ENCODE measurements at regions not wholly inside any gene's neighbourhood (a gene's known extent, or its start where the extent isn't known, plus 50 kb on each side); places are given as distances from the start of the nearest gene placed in this dataset.

- no peak overlapping the region for H2AFZ ChIP-seq (ENCODE audit: low read depth, low read length, severe bottlenecking)
- no peaks in the 10 kb centered on the region for H3K9me2 ChIP-seq (replicated peaks; ENCODE audit: insufficient read depth, low read length)
- H4K20me1 ChIP-seq (ENCODE audit: low read depth, low read length) = no peaks in the 10 kb centered on the region
- H3K4me2 ChIP-seq (ENCODE audit: low read depth, low read length, poor library complexity, severe bottlenecking) = no peak overlapping the region
- H3K27ac ChIP-seq (ENCODE audit: low read depth, low read length) = no peak overlapping the region
- H3K9ac ChIP-seq (ENCODE audit: low read length) = no peak overlapping the region
- H3K9me3 ChIP-seq (ENCODE audit: insufficient read depth, low read length) = no peaks in the 10 kb centered on the region
- no peaks in the 10 kb centered on the region for H3K36me3 ChIP-seq (ENCODE audit: low read length)
- no peaks in the 10 kb centered on the region for H3K27me3 ChIP-seq (ENCODE audit: low read length)
- TF ChIP-seq EZH2phosphoT487 (conservative IDR thresholded peaks at IDR 0.05; ENCODE audit: low read length) (no peak), CTCF (IDR thresholded peaks at IDR 0.05; ENCODE audit: insufficient read depth, low read length, poor library complexity, severe bottlenecking) (no peak)
- H3F3A ChIP-seq (ENCODE audit: insufficient read depth) = no peaks in the 10 kb centered on the region
- no peak overlapping the region for H3K4me3 ChIP-seq (ENCODE audit: insufficient read depth, low read length, poor library complexity, severe bottlenecking)
- no peaks in the 10 kb centered on the region for H3K79me2 ChIP-seq (ENCODE audit: insufficient read depth, low read length)
These were observed 80.4 kb downstream of the ENGASE start for GRCh38 chr17:79154951-79155585.

GRCh38 chr17:79154446-79154845, 79.8 kb downstream of the ENGASE start:
- TF ChIP-seq EZH2phosphoT487 (conservative IDR thresholded peaks at IDR 0.05; ENCODE audit: low read length) (no peak), CTCF (IDR thresholded peaks at IDR 0.05; ENCODE audit: insufficient read depth, low read length, poor library complexity, severe bottlenecking) (no peak)
- no peaks in the 10 kb centered on the region for H4K20me1 ChIP-seq (ENCODE audit: low read depth, low read length)
- no peak overlapping the region for H3K4me2 ChIP-seq (ENCODE audit: low read depth, low read length, poor library complexity, severe bottlenecking)
- H3K9me3 ChIP-seq (ENCODE audit: insufficient read depth, low read length) = no peaks in the 10 kb centered on the region
- no peaks in the 10 kb centered on the region for H3F3A ChIP-seq (ENCODE audit: insufficient read depth)
- H3K79me2 ChIP-seq (ENCODE audit: insufficient read depth, low read length) = no peaks in the 10 kb centered on the region
- no peak overlapping the region for H3K9ac ChIP-seq (ENCODE audit: low read length)
- H3K9me2 ChIP-seq (replicated peaks; ENCODE audit: insufficient read depth, low read length) = no peaks in the 10 kb centered on the region
- no peaks in the 10 kb centered on the region for H3K27me3 ChIP-seq (ENCODE audit: low read length)
- H3K27ac ChIP-seq (ENCODE audit: low read depth, low read length) = no peak overlapping the region
- H3K4me3 ChIP-seq (ENCODE audit: insufficient read depth, low read length, poor library complexity, severe bottlenecking) = no peak overlapping the region
- no peaks in the 10 kb centered on the region for H3K36me3 ChIP-seq (ENCODE audit: low read length)
- H2AFZ ChIP-seq (ENCODE audit: low read depth, low read length, severe bottlenecking) = no peak overlapping the region

GRCh38 chr17:79153367-79154130, 78.9 kb downstream of the ENGASE start:
- no peaks in the 10 kb centered on the region for H3F3A ChIP-seq (ENCODE audit: insufficient read depth)
- no peak overlapping the region for H3K4me3 ChIP-seq (ENCODE audit: insufficient read depth, low read length, poor library complexity, severe bottlenecking)
- no peak overlapping the region for H3K9ac ChIP-seq (ENCODE audit: low read length)
- no peaks in the 10 kb centered on the region for H3K9me3 ChIP-seq (ENCODE audit: insufficient read depth, low read length)
- no peak for TF ChIP-seq EZH2phosphoT487 (conservative IDR thresholded peaks at IDR 0.05; ENCODE audit: low read length)
- TF ChIP-seq CTCF (IDR thresholded peaks at IDR 0.05; ENCODE audit: insufficient read depth, low read length, poor library complexity, severe bottlenecking) = no peak
- H4K20me1 ChIP-seq (ENCODE audit: low read depth, low read length) = no peaks in the 10 kb centered on the region
- H3K27ac ChIP-seq (ENCODE audit: low read depth, low read length) = no peak overlapping the region
- no peaks in the 10 kb centered on the region for H3K79me2 ChIP-seq (ENCODE audit: insufficient read depth, low read length)
- H3K36me3 ChIP-seq (ENCODE audit: low read length) = no peaks in the 10 kb centered on the region
- H3K27me3 ChIP-seq (ENCODE audit: low read length) = no peaks in the 10 kb centered on the region
- no peak overlapping the region for H3K4me2 ChIP-seq (ENCODE audit: low read depth, low read length, poor library complexity, severe bottlenecking)
- H2AFZ ChIP-seq (ENCODE audit: low read depth, low read length, severe bottlenecking) = no peak overlapping the region
- H3K9me2 ChIP-seq (replicated peaks; ENCODE audit: insufficient read depth, low read length) = no peaks in the 10 kb centered on the region

All from SU-DHL-6 (cell line).